ENCODE measurements at regions not wholly inside any gene's neighbourhood (a gene's known extent, or its start where the extent isn't known, plus 50 kb on each side); places are given as distances from the start of the nearest gene placed in this dataset.
A peak's percentile ranks its signal among the peaks of the same experiment; 100 is the strongest.

DNA sequence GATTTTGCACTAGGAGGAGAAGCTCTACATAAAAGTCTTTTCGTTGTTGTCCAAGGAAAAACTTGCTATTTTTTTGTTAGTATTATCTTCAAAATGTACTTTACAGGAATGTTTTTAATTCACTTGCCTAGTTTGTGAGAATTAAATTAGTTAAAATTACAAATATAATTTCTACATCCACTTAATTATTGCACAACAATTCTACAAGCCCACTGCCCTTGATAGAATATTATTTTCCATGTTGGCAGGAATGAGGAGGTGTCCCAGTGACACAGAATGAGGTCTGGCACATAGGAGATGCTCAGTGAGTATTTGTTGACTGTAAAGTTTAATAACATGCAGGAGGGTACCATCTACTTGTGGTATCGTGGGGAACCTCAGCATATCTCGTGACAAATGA is 255.4 kb downstream of the SDHAF3 start:
- no peaks in the 10 kb centered on the region for H3K36me3 ChIP-seq (replicated peaks in 1 of 2; ENCODE audit: control insufficient read depth in 1 of 2, insufficient read depth in 2 of 2, low read length in 2 of 2)
- CTCF ChIA-PET (ENCODE audit: low intra/inter-chr PET ratio, low total read pairs): no interaction called here
- no peak overlapping the region for H3K4me3 ChIP-seq (replicated peaks in 1 of 3; ENCODE audit: insufficient read depth in 1 of 3, low read depth in 2 of 3, low read length in 3 of 3)
- FAIRE-seq (no peak), DNase-seq (ENCODE audit: low spot score) (no peak), ATAC-seq (no peak)
- no peak overlapping the region for H3K27ac ChIP-seq (ENCODE audit: extremely low read length, insufficient read depth, low read length)
- H4K20me1 ChIP-seq (ENCODE audit: insufficient read depth, low read length): no peaks in the 10 kb centered on the region
- no peaks in the 10 kb centered on the region for H3K27me3 ChIP-seq (ENCODE audit: control insufficient read depth in 1 of 2, insufficient read depth in 2 of 2, low read length in 2 of 2)
- no peaks in the 10 kb centered on the region for H3K4me1 ChIP-seq (ENCODE audit: insufficient read depth, low read length)
- intact Hi-C loops (cut with micrococcal nuclease; ENCODE audit: unreplicated experiment): no loop called here
- in situ Hi-C loops (cut with HindIII; ENCODE audit: extremely low pct_ligation_motif_present, low pct_unique_long_range_greater_than_20kb): no loop called here
- WGBS (ENCODE audit: low lambda C conversion rate): 0% methylated on average over 3 of the region's 3 CpGs
- H3K4me2 ChIP-seq (ENCODE audit: low read depth, low read length): no peak overlapping the region
- no peaks in the 10 kb centered on the region for H3K79me2 ChIP-seq (ENCODE audit: insufficient read depth, low read length)
- no peak overlapping the region for H2AFZ ChIP-seq (ENCODE audit: low read length)
- POLR2A ChIA-PET: no interaction called here
- no peaks in the 10 kb centered on the region for H3K9me3 ChIP-seq (ENCODE audit: low read length)
- no TSS peak for BruUV-seq (replicated peaks)
- no peak overlapping the region for H3K9ac ChIP-seq (ENCODE audit: insufficient read depth, low read depth, low read length)
- no peak for TF ChIP-seq ZNF124 (CRISPR knock-in tag; IDR thresholded peaks at IDR 0.05)
- peak; percentile 55; the same call in 1 of the 2 replicates for TF ChIP-seq CEBPB (IDR thresholded peaks at IDR 0.05; ENCODE audit: borderline replicate concordance, low read depth, low read length)
- no peak for TF ChIP-seq HOXA7 (CRISPR knock-in tag; IDR thresholded peaks at IDR 0.05)

DNA sequence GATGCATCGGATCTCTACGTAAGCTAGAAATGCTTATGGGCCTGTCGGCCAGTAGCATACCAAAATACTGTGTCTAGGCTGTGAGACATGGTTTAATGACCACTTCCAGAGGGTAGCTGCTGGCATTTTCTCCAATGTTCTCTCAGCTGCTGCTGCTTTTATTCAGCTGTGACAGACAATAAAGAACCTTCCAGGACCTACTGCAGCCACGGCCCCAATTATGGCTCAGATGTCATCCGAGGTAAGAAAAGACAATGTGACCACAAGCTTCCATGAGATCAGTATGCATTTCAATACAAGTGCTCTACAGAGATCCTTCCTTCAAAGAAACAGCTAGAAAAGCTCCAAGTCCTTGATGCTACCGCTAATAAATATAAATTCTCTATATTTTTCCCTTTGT is 256.2 kb downstream of the SDHAF3 start:
- POLR2A ChIA-PET: no interaction called here
- no peaks in the 10 kb centered on the region for H3K9me3 ChIP-seq (ENCODE audit: low read length)
- H3K79me2 ChIP-seq (ENCODE audit: insufficient read depth, low read length): no peaks in the 10 kb centered on the region
- no peak for DNase-seq (ENCODE audit: low spot score)
- 30% methylated on average over 6 of the region's 6 CpGs for WGBS (ENCODE audit: low lambda C conversion rate)
- no peaks in the 10 kb centered on the region for H3K4me1 ChIP-seq (ENCODE audit: insufficient read depth, low read length)
- H3K27ac ChIP-seq (ENCODE audit: extremely low read length, insufficient read depth, low read length): no peak overlapping the region
- no peaks in the 10 kb centered on the region for H3K36me3 ChIP-seq (replicated peaks in 1 of 2; ENCODE audit: control insufficient read depth in 1 of 2, insufficient read depth in 2 of 2, low read length in 2 of 2)
- no peak for ATAC-seq
- CTCF ChIA-PET (ENCODE audit: low intra/inter-chr PET ratio, low total read pairs): no interaction called here
- no TSS peak for BruUV-seq (replicated peaks)
- TF ChIP-seq YEATS4 (CRISPR knock-in tag; IDR thresholded peaks at IDR 0.05; ENCODE audit: borderline replicate concordance): no peak
- intact Hi-C loops (cut with micrococcal nuclease; ENCODE audit: unreplicated experiment): no loop called here
- in situ Hi-C loops (cut with HindIII; ENCODE audit: extremely low pct_ligation_motif_present, low pct_unique_long_range_greater_than_20kb): no loop called here
- H3K9ac ChIP-seq (ENCODE audit: insufficient read depth, low read depth, low read length): no peak overlapping the region
- no peak for FAIRE-seq
- no peaks in the 10 kb centered on the region for H3K27me3 ChIP-seq (ENCODE audit: control insufficient read depth in 1 of 2, insufficient read depth in 2 of 2, low read length in 2 of 2)
- H2AFZ ChIP-seq (ENCODE audit: low read length): no peak overlapping the region
- no peak overlapping the region for H3K4me2 ChIP-seq (ENCODE audit: low read depth, low read length)
- no peak overlapping the region for H3K4me3 ChIP-seq (replicated peaks in 1 of 3; ENCODE audit: insufficient read depth in 1 of 3, low read depth in 2 of 3, low read length in 3 of 3)
- no peaks in the 10 kb centered on the region for H4K20me1 ChIP-seq (ENCODE audit: insufficient read depth, low read length)

Measured in HepG2 (cell line).